Left lung (tissue), 4 donors: ENCODE measurements at regions not wholly inside any gene's neighbourhood (a gene's known extent, or its start where the extent isn't known, plus 50 kb on each side); places are given as distances from the start of the nearest gene placed in this dataset.

Experiments
- ATAC-seq: fragments of 200-7000 bp; cut with Tn5 transposase; one replicate; pipeline ENCODE4 v1.9.1; 2020; ENCODE audit warnings: moderate library complexity
- DNase-seq, 4 donors: peaks; one replicate each; pipeline ENCODE4 v3.0.0-alpha.2; 2013 to 2020
- H3K27ac ChIP-seq, 2 donors: fragments of 200-600 bp; sonication (generic) in 1 of 2; one replicate each; pipeline versions ENCODE4 v1.5.0 to v1.8.0; 2020 to 2021
- H3K27me3 ChIP-seq, 2 donors: fragments of 200-600 bp; sonication (generic) in 1 of 2; one replicate each; pipeline versions ENCODE4 v1.5.0 to v1.8.0; 2020 to 2021
- H3K36me3 ChIP-seq, 2 donors: fragments of 200-600 bp; sonication (generic) in 1 of 2; one replicate each; pipeline versions ENCODE4 v1.5.0 to v1.8.0; 2020 to 2021
- H3K4me1 ChIP-seq, 2 donors: fragments of 200-600 bp; one replicate each; pipeline ENCODE4 v1.8.0; 2021
- H3K4me3 ChIP-seq, 2 donors: fragments of 200-600 bp; sonication (generic) in 1 of 2; one replicate each; pipeline versions ENCODE4 v1.5.0 to v1.8.0; 2020 to 2021; ENCODE audit warnings: mild to moderate bottlenecking in 1 of 2
- H3K9me3 ChIP-seq, 2 donors: fragments of 200-600 bp; sonication (generic) in 1 of 2; one replicate each; pipeline versions ENCODE4 v1.5.0 to v1.8.0; 2020 to 2021
- CTCF ChIP-seq, 2 donors: fragments of 200-600 bp; sonication (generic) in 1 of 2; IDR thresholded peaks; one replicate each; pipeline versions ENCODE4 v1.5.0 to v1.8.0; 2021; ENCODE audit warnings: antibody characterized with exemption in 2 of 2
- intact Hi-C, 2 donors: fragments of 100-400 bp; cut with DNase I; formaldehyde crosslinking; loops; one replicate each; pipeline versions ENCODE4 v1.11.2 to v1.14.2; 2022
- donor health status: DM: no; HTN: yes; CAD: no.
- donor health status: DM: no; HTN: no; CAD: no.

- Histone ChIP-seq H3K9me3 (peaks cover 0 to 35% of the 10 kb centered on the region in 2 donors), H3K36me3 (no peaks in the 10 kb centered on the region), H3K4me1 (no peaks in the 10 kb centered on the region), H3K27me3 (no peaks in the 10 kb centered on the region), H3K27ac (no peak overlapping the region), H3K4me3 (no peak overlapping the region)
- ATAC-seq (no peak), DNase-seq (peak in 1 of 4 donors; percentile 74)
- TF ChIP-seq CTCF (IDR thresholded peaks at IDR 0.05): no peak
- intact Hi-C loops: no loop called here
Observed at GRCh38 chr16:35173295-35173694, 1713.9 kb downstream of the TP53TG3F start.

- Histone ChIP-seq H3K9me3 (peaks cover 0 to 31% of the 10 kb centered on the region in 2 donors), H3K4me1 (no peaks in the 10 kb centered on the region), H3K27me3 (no peaks in the 10 kb centered on the region), H3K4me3 (no peak overlapping the region), H3K36me3 (no peaks in the 10 kb centered on the region), H3K27ac (no peak overlapping the region)
- ATAC-seq: no peak
- intact Hi-C loops: no loop called here
- DNase-seq: no peak
- no peak for TF ChIP-seq CTCF (IDR thresholded peaks at IDR 0.05)
Observed at GRCh38 chr16:35174016-35174415, 1714.6 kb downstream of the TP53TG3F start.

GRCh38 chr16:35176449-35176848 lies 1717.0 kb downstream of the TP53TG3F start:
- Histone ChIP-seq H3K4me1 (no peaks in the 10 kb centered on the region), H3K27ac (no peak overlapping the region), H3K9me3 (peaks cover 0 to 16% of the 10 kb centered on the region in 2 donors), H3K4me3 (no peak overlapping the region), H3K36me3 (no peaks in the 10 kb centered on the region), H3K27me3 (no peaks in the 10 kb centered on the region)
- no peak for TF ChIP-seq CTCF (IDR thresholded peaks at IDR 0.05)
- no peak for ATAC-seq
- DNase-seq: peak in 1 of 4 donors; percentile 47
- intact Hi-C loops: no loop called here

GRCh38 chr16:35177851-35178250 lies 1718.4 kb downstream of the TP53TG3F start:
- Histone ChIP-seq H3K36me3 (no peaks in the 10 kb centered on the region), H3K27ac (no peak overlapping the region), H3K27me3 (no peaks in the 10 kb centered on the region), H3K4me1 (no peaks in the 10 kb centered on the region), H3K9me3 (peaks cover 0 to 26% of the 10 kb centered on the region in 2 donors), H3K4me3 (no peak overlapping the region)
- no peak for DNase-seq
- TF ChIP-seq CTCF (IDR thresholded peaks at IDR 0.05): no peak
- no peak for ATAC-seq
- intact Hi-C loops: no loop called here

GRCh38 chr16:35180970-35181369 lies 1721.6 kb downstream of the TP53TG3F start:
- no peak overlapping the region for H3K4me3 ChIP-seq

More at GRCh38 chr16:35180970-35181369, 1721.6 kb downstream of the TP53TG3F start:
- Histone ChIP-seq H3K27me3 (no peaks in the 10 kb centered on the region), H3K36me3 (no peaks in the 10 kb centered on the region), H3K9me3 (peaks cover 0 to 33% of the 10 kb centered on the region in 2 donors), H3K4me1 (no peaks in the 10 kb centered on the region), H3K27ac (no peak overlapping the region)
- no peak for DNase-seq
- no peak for TF ChIP-seq CTCF (IDR thresholded peaks at IDR 0.05)
- intact Hi-C loops: no loop called here
- no peak for ATAC-seq
